ENCODE measurements at regions not wholly inside any gene's neighbourhood (a gene's known extent, or its start where the extent isn't known, plus 50 kb on each side); places are given as distances from the start of the nearest gene placed in this dataset.

GRCh38 chr21:38619480-38619879 is 121.2 kb upstream of the ERG start:
- TF ChIP-seq CTCF (IDR thresholded peaks at IDR 0.05 in 4 of 5, conservative IDR thresholded peaks at IDR 0.05 in 1 of 5) (no peak), POLR2A (IDR thresholded peaks at IDR 0.05) (no peak)
